GM13976 (cell line): ENCODE measurements at regions not wholly inside any gene's neighbourhood (a gene's known extent, or its start where the extent isn't known, plus 50 kb on each side); places are given as distances from the start of the nearest gene placed in this dataset.

Experiments used
- DNase-seq: peaks from one replicate; pipeline ENCODE4 v3.0.0; 2012; ENCODE audit warnings: low spot score
- in situ Hi-C: fragments of 300-500 bp; cut with MboI; formaldehyde crosslinking; loops from one replicate; pipeline ENCODE4 v1.12.0; 2022; ENCODE audit warnings: low sequenced_read_pairs, mixed read lengths, inconsistent platforms; ENCODE audit not compliant: unreplicated experiment
- TF ChIP-seq, protein P1 (sequence below): IDR thresholded peaks from 2 replicates; pipeline ENCODE4 v1.5.1; 2012; ENCODE audit warnings: borderline replicate concordance, mild to moderate bottlenecking; ENCODE audit not compliant: insufficient read depth; ENCODE audit errors: extremely low read depth, missing control alignments, control extremely low read depth

GRCh38 chr16:14002416-14002990 is 68.6 kb upstream of the MRTFB start:
- in situ Hi-C loops: no loop called here
- no peak for DNase-seq
- TF ChIP-seq, protein P1, sequence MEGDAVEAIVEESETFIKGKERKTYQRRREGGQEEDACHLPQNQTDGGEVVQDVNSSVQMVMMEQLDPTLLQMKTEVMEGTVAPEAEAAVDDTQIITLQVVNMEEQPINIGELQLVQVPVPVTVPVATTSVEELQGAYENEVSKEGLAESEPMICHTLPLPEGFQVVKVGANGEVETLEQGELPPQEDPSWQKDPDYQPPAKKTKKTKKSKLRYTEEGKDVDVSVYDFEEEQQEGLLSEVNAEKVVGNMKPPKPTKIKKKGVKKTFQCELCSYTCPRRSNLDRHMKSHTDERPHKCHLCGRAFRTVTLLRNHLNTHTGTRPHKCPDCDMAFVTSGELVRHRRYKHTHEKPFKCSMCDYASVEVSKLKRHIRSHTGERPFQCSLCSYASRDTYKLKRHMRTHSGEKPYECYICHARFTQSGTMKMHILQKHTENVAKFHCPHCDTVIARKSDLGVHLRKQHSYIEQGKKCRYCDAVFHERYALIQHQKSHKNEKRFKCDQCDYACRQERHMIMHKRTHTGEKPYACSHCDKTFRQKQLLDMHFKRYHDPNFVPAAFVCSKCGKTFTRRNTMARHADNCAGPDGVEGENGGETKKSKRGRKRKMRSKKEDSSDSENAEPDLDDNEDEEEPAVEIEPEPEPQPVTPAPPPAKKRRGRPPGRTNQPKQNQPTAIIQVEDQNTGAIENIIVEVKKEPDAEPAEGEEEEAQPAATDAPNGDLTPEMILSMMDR: no peak

DNA sequence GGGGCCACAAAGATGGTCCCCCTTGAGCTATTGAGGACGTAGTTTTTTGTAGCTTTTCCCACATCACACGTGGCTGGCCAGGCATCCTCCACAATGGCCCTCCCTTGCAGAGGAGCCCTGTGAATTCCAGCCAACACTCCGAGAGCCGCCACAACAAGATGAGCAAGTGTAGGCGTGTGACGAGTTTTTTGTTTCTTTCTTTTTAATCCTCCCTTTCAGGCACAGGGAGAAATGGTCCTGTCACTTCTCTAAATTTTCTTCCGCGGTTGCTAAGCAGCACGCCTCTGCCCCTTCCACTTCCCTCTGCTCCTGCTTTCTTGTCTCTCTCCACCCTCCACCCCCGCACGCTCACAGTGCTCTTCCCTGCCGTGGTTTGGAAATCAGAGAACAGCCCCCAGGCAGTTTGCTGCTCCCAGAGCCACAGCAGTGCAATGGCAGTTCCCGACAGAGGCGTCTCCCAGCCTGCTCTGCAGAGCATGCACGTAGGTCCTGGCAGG is 68.0 kb upstream of the MRTFB start:
- TF ChIP-seq, protein P1: no peak
- in situ Hi-C loops: no loop called here
- DNase-seq: peak; percentile 41

- no peak for DNase-seq
- in situ Hi-C loops: no loop called here
- TF ChIP-seq, protein P1: no peak
These were observed 66.9 kb upstream of the MRTFB start for GRCh38 chr16:14004031-14004728.

GRCh38 chr16:14004729-14005315 is 66.3 kb upstream of the MRTFB start:
- no peak for DNase-seq
- in situ Hi-C loops: no loop called here
- TF ChIP-seq, protein P1: no peak

- TF ChIP-seq, protein P1: no peak
- no peak for DNase-seq
- in situ Hi-C loops: no loop called here
These were observed 65.8 kb upstream of the MRTFB start for GRCh38 chr16:14005335-14005734.

GRCh38 chr16:14007450-14007849 is 63.7 kb upstream of the MRTFB start:
- in situ Hi-C loops: no loop called here
- peak; percentile 46 for DNase-seq

More at GRCh38 chr16:14007450-14007849, 63.7 kb upstream of the MRTFB start:
- TF ChIP-seq, protein P1: no peak
